ENCODE measurements at regions not wholly inside any gene's neighbourhood (a gene's known extent, or its start where the extent isn't known, plus 50 kb on each side); places are given as distances from the start of the nearest gene placed in this dataset.

DNA sequence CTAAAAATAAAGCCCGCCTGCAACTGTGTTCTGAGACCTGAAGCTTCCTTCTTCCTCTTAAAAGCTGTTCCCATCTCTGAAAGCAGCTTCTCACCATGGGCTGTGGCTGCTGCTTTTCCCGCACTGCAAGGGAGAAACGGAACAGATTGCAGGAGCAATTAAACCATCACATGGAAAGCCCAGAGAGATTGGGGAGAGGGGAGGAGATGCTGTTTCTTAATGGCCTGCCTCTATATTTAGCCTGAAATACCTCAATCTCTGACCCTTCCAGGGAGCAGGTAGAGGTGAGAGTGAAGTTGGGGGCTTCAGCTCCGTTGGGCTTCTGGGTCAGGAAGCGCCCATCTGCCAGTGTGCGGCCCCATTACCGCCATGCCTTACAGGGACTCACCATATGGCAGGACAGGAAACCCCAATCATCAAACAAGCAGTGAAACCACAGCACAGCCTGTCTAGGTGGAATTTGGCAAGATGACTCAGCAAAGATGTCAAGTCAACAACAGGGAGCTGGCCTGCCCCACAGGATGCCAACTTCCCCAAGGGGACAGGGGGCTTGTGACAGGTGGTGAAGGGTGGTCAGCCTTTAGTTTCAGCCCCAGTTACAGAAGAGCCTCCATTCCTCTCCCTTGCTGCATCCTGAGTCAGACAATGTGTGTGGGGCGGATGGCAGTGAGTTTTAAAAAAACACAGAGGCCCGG is 286.6 kb upstream of the CCL2 start:
- no peak overlapping the region for H3K27ac ChIP-seq
- TF ChIP-seq ZFX (IDR thresholded peaks at IDR 0.05): no peak

DNA sequence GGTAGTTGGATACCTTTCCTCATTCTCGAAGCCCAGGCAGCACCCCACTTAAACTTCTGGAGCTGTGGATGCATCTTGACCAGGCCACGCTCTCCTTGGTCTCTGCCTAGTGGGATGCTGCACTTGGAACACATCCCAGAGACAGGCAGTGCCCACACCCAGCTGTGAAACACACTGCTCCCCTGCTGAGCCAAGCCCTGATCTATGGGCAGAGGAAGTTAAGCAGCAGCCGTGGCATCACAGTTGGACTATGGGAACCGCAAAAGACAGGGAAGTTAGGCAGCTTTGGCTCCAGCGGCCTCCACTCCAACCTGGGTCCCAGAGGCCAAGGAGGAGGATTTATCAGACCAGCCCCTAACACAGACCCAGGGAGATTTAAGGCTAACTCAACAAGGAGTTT is 284.8 kb upstream of the CCL2 start:
- H3K27ac ChIP-seq: no peak overlapping the region
- TF ChIP-seq CTCF (conservative IDR thresholded peaks at IDR 0.05) (no peak), ZFX (IDR thresholded peaks at IDR 0.05) (no peak)

- TF ChIP-seq CTCF (conservative IDR thresholded peaks at IDR 0.05) (no peak), ZFX (IDR thresholded peaks at IDR 0.05) (no peak)
- H3K27ac ChIP-seq: no peak overlapping the region
Observed at GRCh38 chr17:33972763-33973162, 282.3 kb upstream of the CCL2 start.

GRCh38 chr17:33973491-33973890 is 281.6 kb upstream of the CCL2 start:
- TF ChIP-seq ZFX (IDR thresholded peaks at IDR 0.05): no peak
- TF ChIP-seq CTCF (conservative IDR thresholded peaks at IDR 0.05): no peak
- H3K27ac ChIP-seq: no peak overlapping the region

- no peak for TF ChIP-seq ZFX (IDR thresholded peaks at IDR 0.05)
- TF ChIP-seq CTCF (conservative IDR thresholded peaks at IDR 0.05): no peak
- H3K27ac ChIP-seq: no peak overlapping the region
Observed at GRCh38 chr17:33974276-33974675, 280.8 kb upstream of the CCL2 start.

GRCh38 chr17:33976831-33977230 is 278.3 kb upstream of the CCL2 start:
- H3K27ac ChIP-seq: no peak overlapping the region
- TF ChIP-seq ZFX (IDR thresholded peaks at IDR 0.05) (no peak), CTCF (conservative IDR thresholded peaks at IDR 0.05) (no peak)

DNA sequence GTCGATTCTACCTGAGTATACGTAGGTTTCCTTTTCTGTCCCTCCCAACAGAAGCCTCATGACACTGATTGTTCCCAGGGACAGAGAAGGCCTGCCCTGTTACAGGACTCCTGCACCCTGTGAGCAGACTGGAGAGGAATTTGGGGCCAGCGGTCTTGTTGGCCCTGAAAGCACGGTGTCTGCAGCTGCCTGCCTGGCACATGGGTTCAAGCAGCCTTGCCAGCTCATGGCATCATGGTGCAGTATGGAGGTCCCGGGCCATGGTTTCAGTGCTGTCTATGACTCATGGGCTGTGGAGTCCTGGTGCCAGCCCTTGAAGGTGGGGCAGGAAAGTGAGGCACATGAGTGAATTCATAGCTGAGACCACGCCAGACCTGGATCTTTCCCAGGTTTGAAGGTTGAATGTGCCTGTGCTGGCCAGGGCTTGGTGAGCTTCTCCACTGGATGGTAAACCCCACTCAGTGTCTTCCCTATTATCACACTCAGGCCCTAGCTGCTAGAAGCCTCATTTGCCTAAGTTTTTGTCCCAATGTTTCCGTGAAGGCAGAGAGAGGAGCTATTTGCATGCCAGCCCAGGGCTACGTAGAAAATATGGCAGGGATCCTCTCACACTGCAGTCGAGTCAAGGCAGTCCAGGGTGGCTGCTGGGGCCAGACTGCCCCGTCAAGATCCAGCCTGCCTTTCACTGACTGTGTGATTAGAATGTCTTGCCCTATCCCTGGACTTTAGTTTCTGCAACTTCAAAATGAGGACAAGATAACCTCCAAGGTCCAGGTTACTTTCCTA is 277.2 kb upstream of the CCL2 start:
- TF ChIP-seq ZFX (IDR thresholded peaks at IDR 0.05) (no peak), CTCF (conservative IDR thresholded peaks at IDR 0.05) (no peak)
- no peak overlapping the region for H3K27ac ChIP-seq
